ENCODE measurements at regions not wholly inside any gene's neighbourhood (a gene's known extent, or its start where the extent isn't known, plus 50 kb on each side); places are given as distances from the start of the nearest gene placed in this dataset.
"Not testable (repeated sequence)": the region's sequence is repeated elsewhere in the genome, so short reads cannot be mapped to it uniquely, and the experiment has no call there.

- ATAC-seq; CTCF ChIA-PET; H3K4me1 Mint-ChIP-seq; DNase-seq; H3K9me3 Mint-ChIP-seq (ENCODE audit: low read depth); H3K27ac Mint-ChIP-seq; H3K36me3 Mint-ChIP-seq; H3K4me3 Mint-ChIP-seq; H3K27me3 Mint-ChIP-seq: not testable (repeated sequence)
Measured at GRCh38 chr15:77861997-77862635, 215.4 kb downstream of the TBC1D2B start.

- Mint-ChIP-seq H3K4me1 (no peaks in the 10 kb centered on the region), H3K27ac (no peak overlapping the region), H3K4me3 (no peak overlapping the region), H3K36me3 (no peaks in the 10 kb centered on the region), H3K9me3 (ENCODE audit: low read depth) (no peaks in the 10 kb centered on the region), H3K27me3 (peaks cover 2% of the 10 kb centered on the region)
- CTCF ChIA-PET = no interaction called here
- DNase-seq = no peak
- no peak for ATAC-seq
Measured at GRCh38 chr15:77860071-77860691, 217.3 kb downstream of the TBC1D2B start.

- no peak overlapping the region for H3K4me3 Mint-ChIP-seq
- H3K27ac Mint-ChIP-seq = no peak overlapping the region
- CTCF ChIA-PET = no interaction called here
- H3K36me3 Mint-ChIP-seq = no peaks in the 10 kb centered on the region
- H3K9me3 Mint-ChIP-seq (ENCODE audit: low read depth) = no peaks in the 10 kb centered on the region
- peaks cover 5% of the 10 kb centered on the region for H3K27me3 Mint-ChIP-seq
- no peak for DNase-seq
- no peaks in the 10 kb centered on the region for H3K4me1 Mint-ChIP-seq
- ATAC-seq = peak; percentile 23
Measured at GRCh38 chr15:77859491-77860060, 217.9 kb downstream of the TBC1D2B start.

- Mint-ChIP-seq H3K4me3 (no peak overlapping the region), H3K36me3 (no peaks in the 10 kb centered on the region), H3K4me1 (no peaks in the 10 kb centered on the region), H3K9me3 (ENCODE audit: low read depth) (no peaks in the 10 kb centered on the region), H3K27me3 (peaks cover 10% of the 10 kb centered on the region), H3K27ac (no peak overlapping the region)
- CTCF ChIA-PET = no interaction called here
- no peak for DNase-seq
- no peak for ATAC-seq
Measured at GRCh38 chr15:77858792-77859490, 218.6 kb downstream of the TBC1D2B start.

- Mint-ChIP-seq H3K27ac (no peak overlapping the region), H3K36me3 (no peaks in the 10 kb centered on the region), H3K27me3 (peaks cover 17% of the 10 kb centered on the region), H3K4me1 (no peaks in the 10 kb centered on the region), H3K9me3 (ENCODE audit: low read depth) (no peaks in the 10 kb centered on the region), H3K4me3 (no peak overlapping the region)
- DNase-seq (no peak), ATAC-seq (no peak)
- CTCF ChIA-PET = interaction anchor here (0.6 kb wide), 1 partner anchor 87 kb away, joined by 3 read pairs; no protein-coding TSS in a partner anchor
Measured at GRCh38 chr15:77857419-77857818, 220.1 kb downstream of the TBC1D2B start.

- Mint-ChIP-seq H3K4me3 (no peak overlapping the region), H3K27ac (no peak overlapping the region), H3K9me3 (ENCODE audit: low read depth) (no peaks in the 10 kb centered on the region), H3K36me3 (no peaks in the 10 kb centered on the region), H3K27me3 (peaks cover 21% of the 10 kb centered on the region), H3K4me1 (no peaks in the 10 kb centered on the region)
- CTCF ChIA-PET = interaction anchor here (0.6 kb wide), 1 partner anchor 87 kb away, joined by 3 read pairs; no protein-coding TSS in a partner anchor
- ATAC-seq = no peak
- no peak for DNase-seq
Measured at GRCh38 chr15:77856705-77857346, 220.7 kb downstream of the TBC1D2B start.

GRCh38 chr15:77855871-77856270 lies 221.6 kb downstream of the TBC1D2B start:
- Mint-ChIP-seq H3K36me3 (no peaks in the 10 kb centered on the region), H3K27ac (no peak overlapping the region), H3K9me3 (ENCODE audit: low read depth) (no peaks in the 10 kb centered on the region), H3K4me1 (no peaks in the 10 kb centered on the region), H3K27me3 (peaks cover 27% of the 10 kb centered on the region), H3K4me3 (no peak overlapping the region)
- DNase-seq (no peak), ATAC-seq (no peak)
- CTCF ChIA-PET = interaction anchor here (0.8 kb wide), 1 partner anchor 566 kb away, joined by 5 read pairs; no protein-coding TSS in a partner anchor

- no peak for DNase-seq
Measured at GRCh38 chr15:77854980-77855379, 222.3 kb upstream of the LINGO1 start.

GRCh38 chr15:77853910-77854309 lies 221.2 kb upstream of the LINGO1 start:
- CTCF ChIA-PET = no interaction called here
- Mint-ChIP-seq H3K4me3 (no peak overlapping the region), H3K27ac (no peak overlapping the region), H3K9me3 (ENCODE audit: low read depth) (peaks cover 2% of the 10 kb centered on the region), H3K36me3 (no peaks in the 10 kb centered on the region), H3K4me1 (no peaks in the 10 kb centered on the region), H3K27me3 (peaks cover 36% of the 10 kb centered on the region)
- ATAC-seq (no peak), DNase-seq (no peak)

More at GRCh38 chr15:77854980-77855379, 222.3 kb upstream of the LINGO1 start:
- H3K4me3 Mint-ChIP-seq = no peak overlapping the region
- H3K27me3 Mint-ChIP-seq = peaks cover 32% of the 10 kb centered on the region
- CTCF ChIA-PET = no interaction called here
- no peaks in the 10 kb centered on the region for H3K36me3 Mint-ChIP-seq
- peaks cover under 1% of the 10 kb centered on the region for H3K9me3 Mint-ChIP-seq (ENCODE audit: low read depth)
- H3K27ac Mint-ChIP-seq = no peak overlapping the region
- no peaks in the 10 kb centered on the region for H3K4me1 Mint-ChIP-seq
- ATAC-seq = no peak

GRCh38 chr15:77853008-77853328 lies 220.3 kb upstream of the LINGO1 start:
- ATAC-seq (no peak), DNase-seq (no peak)
- H3K4me3 Mint-ChIP-seq = no peak overlapping the region
- H3K27me3 Mint-ChIP-seq = peaks cover 41% of the 10 kb centered on the region
- H3K36me3 Mint-ChIP-seq = no peaks in the 10 kb centered on the region
- no peak overlapping the region for H3K27ac Mint-ChIP-seq
- H3K9me3 Mint-ChIP-seq (ENCODE audit: low read depth) = peaks cover 2% of the 10 kb centered on the region
- no peaks in the 10 kb centered on the region for H3K4me1 Mint-ChIP-seq
- CTCF ChIA-PET = no interaction called here

GRCh38 chr15:77852241-77853007 lies 219.7 kb upstream of the LINGO1 start:
- H3K27ac Mint-ChIP-seq = no peak overlapping the region
- CTCF ChIA-PET = no interaction called here
- no peaks in the 10 kb centered on the region for H3K36me3 Mint-ChIP-seq
- peaks cover 2% of the 10 kb centered on the region for H3K9me3 Mint-ChIP-seq (ENCODE audit: low read depth)
- H3K4me1 Mint-ChIP-seq = no peaks in the 10 kb centered on the region
- peaks cover 45% of the 10 kb centered on the region for H3K27me3 Mint-ChIP-seq
- no peak for ATAC-seq
- no peak for DNase-seq
- H3K4me3 Mint-ChIP-seq = no peak overlapping the region

GRCh38 chr15:77851691-77852090 lies 219.0 kb upstream of the LINGO1 start:
- CTCF ChIA-PET = no interaction called here
- Mint-ChIP-seq H3K4me3 (no peak overlapping the region), H3K4me1 (no peaks in the 10 kb centered on the region), H3K9me3 (ENCODE audit: low read depth) (peaks cover 2% of the 10 kb centered on the region), H3K27ac (no peak overlapping the region), H3K27me3 (peaks cover 52% of the 10 kb centered on the region), H3K36me3 (no peaks in the 10 kb centered on the region)
- DNase-seq = no peak
- no peak for ATAC-seq

GRCh38 chr15:77851086-77851485 lies 218.4 kb upstream of the LINGO1 start:
- ATAC-seq (no peak), DNase-seq (no peak)
- Mint-ChIP-seq H3K4me1 (no peaks in the 10 kb centered on the region), H3K27ac (no peak overlapping the region), H3K9me3 (ENCODE audit: low read depth) (peaks cover 2% of the 10 kb centered on the region), H3K4me3 (no peak overlapping the region), H3K27me3 (peaks cover 57% of the 10 kb centered on the region), H3K36me3 (no peaks in the 10 kb centered on the region)
- CTCF ChIA-PET = no interaction called here

Data from activated CD8-positive, alpha-beta memory T cell treated with anti-CD3 and anti-CD28 coated beads, Interleukin-2, amount 10 ng/mL, durations not matched to agents 7 days and 5 days (primary cell).